ENCODE measurements at regions not wholly inside any gene's neighbourhood (a gene's known extent, or its start where the extent isn't known, plus 50 kb on each side); places are given as distances from the start of the nearest gene placed in this dataset.

- no peak overlapping the region for H3K56ac ChIP-seq (replicated peaks; ENCODE audit: insufficient read length, low read depth, low read length)
- H3K27ac ChIP-seq (ENCODE audit: low read depth, low read length) = no peak overlapping the region
- H2AFZ ChIP-seq (ENCODE audit: low read length) = no peak overlapping the region
- H2BK15ac ChIP-seq (ENCODE audit: low read length) = no peak overlapping the region
- no peak overlapping the region for H3K4me2 ChIP-seq (ENCODE audit: insufficient read depth in 1 of 2, low read depth in 2 of 2, low read length in 2 of 2)
- no peak overlapping the region for H4K5ac ChIP-seq (ENCODE audit: insufficient read length, low read depth, low read length)
- no peaks in the 10 kb centered on the region for H4K20me1 ChIP-seq (replicated peaks in 1 of 2; ENCODE audit: control insufficient read depth in 1 of 2, insufficient read depth in 2 of 2, low read length in 2 of 2)
- H3K9me3 ChIP-seq (ENCODE audit: insufficient read depth in 2 of 2, low read depth in 1 of 2, low read length in 1 of 2) = no peaks in the 10 kb centered on the region
- no peaks in the 10 kb centered on the region for H3K36me3 ChIP-seq (ENCODE audit: control insufficient read depth in 2 of 4, insufficient read depth in 4 of 4, low read length in 3 of 4)
- H2BK12ac ChIP-seq (ENCODE audit: low read depth, low read length) = no peak overlapping the region
- no peak overlapping the region for H3K9ac ChIP-seq (replicated peaks in 1 of 4; ENCODE audit: extremely low read depth in 1 of 4, low read depth in 3 of 4, low read length in 3 of 4)
- H3K4me3 ChIP-seq (ENCODE audit: extremely low read depth in 1 of 4, insufficient read depth in 2 of 4, low read depth in 3 of 4, low read length in 4 of 4) = no peak overlapping the region
- H2AK5ac ChIP-seq (ENCODE audit: low read depth, low read length) = no peak overlapping the region
- 82% methylated on average over 4 of the region's 4 CpGs; no CpG with 5 or more reads in 1 of the 2 experiments for WGBS, 2 experiments (ENCODE audit: extremely low coverage in 1 of 2, insufficient coverage in 1 of 2, insufficient read length in 1 of 2, insufficient replicate concordance in 2 of 2, low coverage in 1 of 2, low lambda C conversion rate in 2 of 2, missing lambda C conversion rate in 1 of 2)
- H4K8ac ChIP-seq (ENCODE audit: extremely low read depth, insufficient read depth, low read length) = no peak overlapping the region
- ChIA-PET CTCF (ENCODE audit: partially characterized antibody) (no interaction called here), POLR2A (ENCODE audit: partially characterized antibody) (no interaction called here)
- H3K27me3 ChIP-seq (replicated peaks in 1 of 4; ENCODE audit: control insufficient read depth in 3 of 4, extremely low read depth in 1 of 4, insufficient read depth in 3 of 4, low read length in 3 of 4) = no peaks in the 10 kb centered on the region
- no peak overlapping the region for H2BK20ac ChIP-seq (ENCODE audit: low read length)
- no peak overlapping the region for H3K14ac ChIP-seq (ENCODE audit: insufficient read length)
- H3K4me1 ChIP-seq (replicated peaks in 1 of 4; ENCODE audit: control insufficient read depth in 3 of 4, insufficient read depth in 4 of 4, low read length in 3 of 4) = no peaks in the 10 kb centered on the region
- DNase-seq (ENCODE audit: low read depth in 1 of 2, low spot score in 2 of 2) = no peak
- H3K79me2 ChIP-seq (ENCODE audit: control insufficient read depth in 1 of 2, insufficient read depth in 2 of 2, low read length in 2 of 2) = no peaks in the 10 kb centered on the region
- no peaks in the 10 kb centered on the region for H3K79me1 ChIP-seq (ENCODE audit: low read depth, low read length)
- H3K23ac ChIP-seq (ENCODE audit: insufficient read length) = no peak overlapping the region
- FAIRE-seq = no peak
- no peaks in the 10 kb centered on the region for H3K23me2 ChIP-seq (ENCODE audit: low read depth, low read length)
- H3K18ac ChIP-seq (ENCODE audit: extremely low read depth, low read length) = no peak overlapping the region
- no peak overlapping the region for H3K4ac ChIP-seq (replicated peaks; ENCODE audit: insufficient read length, low read depth, low read length)
- no peak overlapping the region for H4K91ac ChIP-seq (replicated peaks; ENCODE audit: insufficient read length, low read length)
- H2BK120ac ChIP-seq (replicated peaks; ENCODE audit: low read depth, low read length) = no peak overlapping the region
- H2BK5ac ChIP-seq (ENCODE audit: low read depth, low read length) = no peak overlapping the region
- TF ChIP-seq FOSL1 (IDR thresholded peaks at IDR 0.05; ENCODE audit: insufficient read depth, low read depth, low read length) = no peak
- TF ChIP-seq RNF2 (IDR thresholded peaks at IDR 0.05; ENCODE audit: borderline replicate concordance, low read depth, low read length, missing control alignments, poor library complexity, severe bottlenecking) = no peak
- TF ChIP-seq PHF8 (conservative IDR thresholded peaks at IDR 0.05; ENCODE audit: low read depth, low read length) = no peak
- no peak for TF ChIP-seq SIN3A (conservative IDR thresholded peaks at IDR 0.05 in 1 of 2, IDR thresholded peaks at IDR 0.05 in 1 of 2; ENCODE audit: low read depth in 1 of 2, low read length in 2 of 2)
- no peak for TF ChIP-seq CTBP2 (IDR thresholded peaks at IDR 0.05; ENCODE audit: borderline replicate concordance, insufficient read depth, insufficient read length, low read length)
- no peak for TF ChIP-seq ATF2 (IDR thresholded peaks at IDR 0.05; ENCODE audit: low read length)
- no peak for TF ChIP-seq EP300 (IDR thresholded peaks at IDR 0.05; ENCODE audit: borderline replicate concordance in 1 of 2, low read depth in 2 of 2, low read length in 2 of 2)
- no peak for TF ChIP-seq HDAC2 (IDR thresholded peaks at IDR 0.05; ENCODE audit: borderline replicate concordance in 1 of 2, low read depth in 2 of 2, low read length in 2 of 2)
- TF ChIP-seq ATF3 (IDR thresholded peaks at IDR 0.05; ENCODE audit: insufficient read depth, low read depth, low read length) = no peak
Measured at GRCh38 chr5:89277816-89278215, 394.8 kb upstream of the MEF2C start.
